ENCODE measurements at regions not wholly inside any gene's neighbourhood (a gene's known extent, or its start where the extent isn't known, plus 50 kb on each side); places are given as distances from the start of the nearest gene placed in this dataset.

GRCh38 chr9:82675102-82675501, 387.8 kb downstream of the RASEF start:
- TF ChIP-seq, protein P1, sequence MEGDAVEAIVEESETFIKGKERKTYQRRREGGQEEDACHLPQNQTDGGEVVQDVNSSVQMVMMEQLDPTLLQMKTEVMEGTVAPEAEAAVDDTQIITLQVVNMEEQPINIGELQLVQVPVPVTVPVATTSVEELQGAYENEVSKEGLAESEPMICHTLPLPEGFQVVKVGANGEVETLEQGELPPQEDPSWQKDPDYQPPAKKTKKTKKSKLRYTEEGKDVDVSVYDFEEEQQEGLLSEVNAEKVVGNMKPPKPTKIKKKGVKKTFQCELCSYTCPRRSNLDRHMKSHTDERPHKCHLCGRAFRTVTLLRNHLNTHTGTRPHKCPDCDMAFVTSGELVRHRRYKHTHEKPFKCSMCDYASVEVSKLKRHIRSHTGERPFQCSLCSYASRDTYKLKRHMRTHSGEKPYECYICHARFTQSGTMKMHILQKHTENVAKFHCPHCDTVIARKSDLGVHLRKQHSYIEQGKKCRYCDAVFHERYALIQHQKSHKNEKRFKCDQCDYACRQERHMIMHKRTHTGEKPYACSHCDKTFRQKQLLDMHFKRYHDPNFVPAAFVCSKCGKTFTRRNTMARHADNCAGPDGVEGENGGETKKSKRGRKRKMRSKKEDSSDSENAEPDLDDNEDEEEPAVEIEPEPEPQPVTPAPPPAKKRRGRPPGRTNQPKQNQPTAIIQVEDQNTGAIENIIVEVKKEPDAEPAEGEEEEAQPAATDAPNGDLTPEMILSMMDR (IDR thresholded peaks at IDR 0.05; ENCODE audit: insufficient read depth, low read length, poor library complexity, severe bottlenecking) = no peak
- DNase-seq (ENCODE audit: low read depth) = no peak
- Histone ChIP-seq H3K36me3 (ENCODE audit: control insufficient read depth, insufficient read depth, low read length) (no peaks in the 10 kb centered on the region), H3K27me3 (ENCODE audit: control insufficient read depth, insufficient read depth, low read length) (no peaks in the 10 kb centered on the region), H3K4me3 (ENCODE audit: low read depth, low read length) (no peak overlapping the region)

- TF ChIP-seq, protein P1 (IDR thresholded peaks at IDR 0.05; ENCODE audit: insufficient read depth, low read length, poor library complexity, severe bottlenecking) = no peak
- DNase-seq (ENCODE audit: low read depth) = no peak
- Histone ChIP-seq H3K4me3 (ENCODE audit: low read depth, low read length) (no peak overlapping the region), H3K27me3 (ENCODE audit: control insufficient read depth, insufficient read depth, low read length) (no peaks in the 10 kb centered on the region), H3K36me3 (ENCODE audit: control insufficient read depth, insufficient read depth, low read length) (no peaks in the 10 kb centered on the region)
Measured at GRCh38 chr9:82675605-82676004, 387.3 kb downstream of the RASEF start.

DNA sequence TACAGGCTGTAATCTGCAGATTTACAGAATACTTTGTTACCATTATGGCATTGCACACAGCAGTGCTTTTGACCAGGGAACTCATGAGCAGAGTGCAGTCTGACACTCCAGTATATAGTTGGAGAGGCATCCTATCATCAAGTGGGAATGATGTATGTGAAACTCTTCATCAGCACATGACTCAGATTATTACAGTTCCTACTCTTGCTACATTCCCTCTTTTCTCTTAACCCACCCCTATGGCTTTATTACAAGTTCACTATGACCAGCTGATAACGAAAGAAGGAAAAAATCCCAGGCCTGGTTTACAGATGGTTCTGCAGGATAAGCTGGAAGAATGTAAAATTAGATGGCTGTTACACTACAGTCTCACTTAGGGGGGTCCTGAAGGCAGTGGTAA, 385.9 kb downstream of the RASEF start:
- TF ChIP-seq, protein P1 (IDR thresholded peaks at IDR 0.05; ENCODE audit: insufficient read depth, low read length, poor library complexity, severe bottlenecking) = no peak
- no peak for DNase-seq (ENCODE audit: low read depth)
- Histone ChIP-seq H3K27me3 (ENCODE audit: control insufficient read depth, insufficient read depth, low read length) (no peaks in the 10 kb centered on the region), H3K4me3 (ENCODE audit: low read depth, low read length) (no peak overlapping the region), H3K36me3 (ENCODE audit: control insufficient read depth, insufficient read depth, low read length) (no peaks in the 10 kb centered on the region)

GRCh38 chr9:82679472-82679871, 383.5 kb downstream of the RASEF start:
- DNase-seq (ENCODE audit: low read depth) = no peak
- no peak overlapping the region for H3K4me3 ChIP-seq (ENCODE audit: low read depth, low read length)
- no peaks in the 10 kb centered on the region for H3K27me3 ChIP-seq (ENCODE audit: control insufficient read depth, insufficient read depth, low read length)
- H3K36me3 ChIP-seq (ENCODE audit: control insufficient read depth, insufficient read depth, low read length) = no peaks in the 10 kb centered on the region
- TF ChIP-seq, protein P1 (IDR thresholded peaks at IDR 0.05; ENCODE audit: insufficient read depth, low read length, poor library complexity, severe bottlenecking) = no peak

DNA sequence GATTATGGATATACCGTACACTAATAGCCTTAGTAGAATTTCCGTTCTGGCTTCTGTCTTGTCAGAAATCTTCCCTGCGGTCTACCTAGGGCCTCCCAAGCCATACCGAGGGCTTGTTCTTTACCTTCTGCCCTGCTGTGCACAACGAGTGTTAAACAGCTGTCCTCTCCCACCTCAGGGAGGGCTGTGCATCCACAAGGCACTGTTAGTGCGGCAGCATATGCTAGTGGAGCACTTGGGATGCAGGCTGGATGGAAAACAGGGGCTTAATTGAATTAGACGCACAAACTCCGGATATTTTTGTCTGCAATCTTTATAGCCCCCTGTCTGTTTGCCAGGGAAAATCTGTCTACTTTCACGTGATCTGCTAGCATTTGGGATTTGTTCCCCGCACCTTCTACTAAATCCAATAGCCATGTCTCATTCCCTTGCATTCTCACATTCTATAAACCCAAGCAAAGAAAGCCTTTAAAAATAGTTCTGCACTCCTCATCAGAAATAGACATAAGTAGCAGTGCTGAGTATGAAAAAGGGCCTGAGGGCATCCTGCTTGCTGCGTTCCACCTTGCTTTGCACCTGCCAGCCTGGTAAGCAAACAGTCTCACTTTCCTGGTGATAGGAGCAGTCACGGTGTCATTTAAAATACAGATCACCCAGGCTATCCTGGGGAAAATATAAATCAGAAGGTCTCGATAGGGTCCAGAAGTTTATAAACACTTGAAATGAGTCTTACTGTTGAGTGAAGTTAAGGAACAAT, 382.6 kb downstream of the RASEF start:
- no peak for DNase-seq (ENCODE audit: low read depth)
- Histone ChIP-seq H3K36me3 (ENCODE audit: control insufficient read depth, insufficient read depth, low read length) (no peaks in the 10 kb centered on the region), H3K4me3 (ENCODE audit: low read depth, low read length) (no peak overlapping the region), H3K27me3 (ENCODE audit: control insufficient read depth, insufficient read depth, low read length) (no peaks in the 10 kb centered on the region)
- TF ChIP-seq, protein P1 (IDR thresholded peaks at IDR 0.05; ENCODE audit: insufficient read depth, low read length, poor library complexity, severe bottlenecking) = no peak

- Histone ChIP-seq H3K36me3 (ENCODE audit: control insufficient read depth, insufficient read depth, low read length) (no peaks in the 10 kb centered on the region), H3K27me3 (ENCODE audit: control insufficient read depth, insufficient read depth, low read length) (no peaks in the 10 kb centered on the region), H3K4me3 (ENCODE audit: low read depth, low read length) (no peak overlapping the region)
- no peak for DNase-seq (ENCODE audit: low read depth)
- TF ChIP-seq, protein P1 (IDR thresholded peaks at IDR 0.05; ENCODE audit: insufficient read depth, low read length, poor library complexity, severe bottlenecking) = no peak
Measured at GRCh38 chr9:82681809-82682208, 381.1 kb downstream of the RASEF start.
